BJ (cell line): ENCODE measurements at regions not wholly inside any gene's neighbourhood (a gene's known extent, or its start where the extent isn't known, plus 50 kb on each side); places are given as distances from the start of the nearest gene placed in this dataset.

Source experiments
- CTCF ChIA-PET: fragments of 350-600 bp; formaldehyde crosslinking; extraction: SDS; loops from one replicate; lab custom pipeline; 2021; ENCODE audit warnings: antibody characterized with exemption, inconsistent platforms; lab: Yijun Ruan, JAX
- POLR2A ChIA-PET: fragments of 300-600 bp; sonication (Branson Sonifier 250); formaldehyde crosslinking; extraction: SDS; loops from one replicate; lab custom pipeline; 2021; ENCODE audit warnings: antibody characterized with exemption; lab: Charles Lee
- DNase-seq: peaks from one replicate; pipeline ENCODE4 v3.0.0-alpha.2; 2011; ENCODE audit warnings: low read depth
- H3K27me3 ChIP-seq: 2 replicates; pipeline ENCODE4 v1.6.0; 2011; ENCODE audit warnings: low read length; ENCODE audit not compliant: control insufficient read depth, insufficient read depth
- H3K36me3 ChIP-seq: 2 replicates; pipeline ENCODE4 v1.5.1; 2011; ENCODE audit warnings: low read length; ENCODE audit not compliant: control insufficient read depth, insufficient read depth
- H3K4me3 ChIP-seq: 2 replicates; pipeline ENCODE4 v1.5.1; 2011; ENCODE audit warnings: low read depth, mild to moderate bottlenecking, control low read depth, low read length
- TF ChIP-seq, protein P1 (sequence below): IDR thresholded peaks from 2 replicates; pipeline ENCODE4 v1.5.1; 2011; ENCODE audit warnings: low read depth, mild to moderate bottlenecking, control low read depth, inconsistent platforms, low read length, moderate library complexity; ENCODE audit not compliant: insufficient read depth

DNA sequence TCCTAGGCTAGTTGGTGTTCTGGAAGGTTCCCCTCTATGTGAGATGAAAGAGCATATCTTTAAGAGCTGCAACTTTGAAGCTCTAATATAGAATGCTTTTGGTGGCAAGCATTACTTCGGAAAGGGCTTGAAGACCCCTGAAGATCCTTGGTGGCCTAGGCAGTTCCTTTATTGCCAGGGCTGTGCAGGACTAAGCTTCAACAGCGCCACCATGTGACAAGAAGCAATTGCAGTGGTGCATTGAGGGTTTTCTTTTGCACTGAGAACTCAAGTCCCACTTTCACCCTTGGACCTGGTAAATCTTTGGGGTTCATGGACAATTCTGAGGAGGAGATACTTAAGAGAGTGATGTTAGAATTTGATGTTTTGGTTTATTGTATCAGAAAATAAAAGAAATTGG is 237.4 kb upstream of the GMDS start:
- DNase-seq: no peak
- Histone ChIP-seq H3K27me3 (no peaks in the 10 kb centered on the region; the same call in 1 of the 2 replicates), H3K4me3 (no peak overlapping the region), H3K36me3 (no peaks in the 10 kb centered on the region)
- CTCF ChIA-PET: interaction anchor here (0.6 kb wide), 1 partner anchor 125 kb away, joined by 3 read pairs; no protein-coding TSS in a partner anchor
- TF ChIP-seq, protein P1, sequence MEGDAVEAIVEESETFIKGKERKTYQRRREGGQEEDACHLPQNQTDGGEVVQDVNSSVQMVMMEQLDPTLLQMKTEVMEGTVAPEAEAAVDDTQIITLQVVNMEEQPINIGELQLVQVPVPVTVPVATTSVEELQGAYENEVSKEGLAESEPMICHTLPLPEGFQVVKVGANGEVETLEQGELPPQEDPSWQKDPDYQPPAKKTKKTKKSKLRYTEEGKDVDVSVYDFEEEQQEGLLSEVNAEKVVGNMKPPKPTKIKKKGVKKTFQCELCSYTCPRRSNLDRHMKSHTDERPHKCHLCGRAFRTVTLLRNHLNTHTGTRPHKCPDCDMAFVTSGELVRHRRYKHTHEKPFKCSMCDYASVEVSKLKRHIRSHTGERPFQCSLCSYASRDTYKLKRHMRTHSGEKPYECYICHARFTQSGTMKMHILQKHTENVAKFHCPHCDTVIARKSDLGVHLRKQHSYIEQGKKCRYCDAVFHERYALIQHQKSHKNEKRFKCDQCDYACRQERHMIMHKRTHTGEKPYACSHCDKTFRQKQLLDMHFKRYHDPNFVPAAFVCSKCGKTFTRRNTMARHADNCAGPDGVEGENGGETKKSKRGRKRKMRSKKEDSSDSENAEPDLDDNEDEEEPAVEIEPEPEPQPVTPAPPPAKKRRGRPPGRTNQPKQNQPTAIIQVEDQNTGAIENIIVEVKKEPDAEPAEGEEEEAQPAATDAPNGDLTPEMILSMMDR: no peak
- POLR2A ChIA-PET: no interaction called here

DNA sequence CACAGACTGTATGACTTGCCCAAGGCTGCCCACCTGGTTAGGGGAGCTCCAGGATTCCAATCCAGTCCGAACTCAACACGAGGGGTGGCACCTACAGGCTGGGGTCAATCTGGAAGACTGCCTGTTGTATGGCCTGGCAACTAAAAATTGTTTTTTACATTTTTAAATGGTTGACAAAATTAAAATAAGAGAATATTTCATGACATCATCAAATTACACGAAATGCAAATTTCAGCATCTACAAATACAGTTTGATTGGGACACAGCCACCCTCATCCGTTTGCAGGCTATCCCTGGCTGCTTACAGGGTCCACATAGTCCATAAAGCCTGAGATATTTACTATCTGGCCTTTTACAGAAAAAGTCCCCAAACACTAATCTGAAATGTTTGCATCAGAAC is 235.9 kb upstream of the GMDS start:
- Histone ChIP-seq H3K36me3 (no peaks in the 10 kb centered on the region), H3K4me3 (no peak overlapping the region), H3K27me3 (no peaks in the 10 kb centered on the region; the same call in 1 of the 2 replicates)
- POLR2A ChIA-PET: no interaction called here
- DNase-seq: no peak
- TF ChIP-seq, protein P1: no peak
- CTCF ChIA-PET: interaction anchor here (0.8 to 1.2 kb wide), 2 partner anchors 19 to 154 kb away, joined by 3 to 4 read pairs; no protein-coding TSS in a partner anchor

DNA sequence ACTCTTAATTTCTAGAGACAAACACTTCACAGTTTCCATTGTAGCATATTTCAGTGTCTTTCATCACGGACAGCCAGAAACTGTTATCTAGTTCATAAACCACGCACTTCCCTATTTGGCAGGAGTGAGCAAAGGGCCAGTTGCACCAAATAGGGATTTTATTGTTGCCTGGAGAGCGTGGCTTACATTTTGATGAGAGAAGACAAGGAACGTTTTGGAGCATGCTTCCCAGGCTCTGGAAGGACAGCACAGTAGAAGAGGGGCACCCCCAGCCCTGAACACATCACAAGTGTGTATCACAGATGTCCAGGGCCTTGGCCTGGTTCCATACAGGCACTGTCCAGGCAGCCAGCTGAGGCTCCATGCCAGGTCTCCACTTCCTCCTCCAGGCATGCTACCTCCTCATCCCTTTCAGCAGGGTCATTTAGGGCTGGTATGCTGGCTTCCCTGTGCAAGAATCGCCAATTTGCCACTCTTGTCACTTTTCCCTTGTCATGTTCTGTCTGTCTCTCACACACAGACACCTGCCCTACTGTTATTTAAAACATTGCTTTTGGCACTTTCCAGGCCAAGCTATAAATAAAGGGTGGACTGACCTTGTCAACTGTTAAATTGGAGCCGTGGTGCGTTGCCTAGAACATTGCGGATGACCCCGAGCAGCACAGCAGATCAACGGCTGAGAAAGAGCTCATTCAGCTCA is 235.0 kb upstream of the GMDS start:
- DNase-seq: no peak
- CTCF ChIA-PET: interaction anchor here (0.8 kb wide), 1 partner anchor 20 kb away, joined by 4 read pairs; no protein-coding TSS in a partner anchor

DNA sequence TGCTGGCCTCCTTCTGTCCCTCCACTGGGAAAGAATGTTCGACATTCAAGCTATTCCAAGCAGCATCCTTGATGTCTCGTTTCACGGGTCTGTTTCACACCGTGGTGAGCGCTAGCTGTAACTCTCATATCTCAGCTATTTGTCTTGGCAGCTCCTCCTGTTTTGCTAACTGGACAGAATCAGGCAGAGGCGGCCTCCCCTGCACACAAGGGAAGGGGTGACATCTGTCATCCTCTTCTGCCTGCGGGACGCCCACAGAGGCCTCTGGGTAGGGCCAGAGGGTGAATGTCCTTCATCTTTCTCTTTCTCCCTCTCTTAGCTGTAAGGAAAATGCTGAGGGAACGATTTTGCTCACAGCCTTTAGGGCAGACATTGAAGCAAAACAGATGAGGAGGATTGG is 232.8 kb upstream of the GMDS start:
- H3K27me3 ChIP-seq: no peaks in the 10 kb centered on the region; the same call in 1 of the 2 replicates
- no peak for DNase-seq
- POLR2A ChIA-PET: no interaction called here
- TF ChIP-seq, protein P1: no peak
- H3K36me3 ChIP-seq: no peaks in the 10 kb centered on the region
- H3K4me3 ChIP-seq: no peak overlapping the region
- CTCF ChIA-PET: interaction anchor here (0.6 to 1.1 kb wide), 3 partner anchors 14 to 27 kb away, joined by 3 read pairs; no protein-coding TSS in a partner anchor

More for the DNA sequence above, 235.0 kb upstream of the GMDS start:
- Histone ChIP-seq H3K36me3 (no peaks in the 10 kb centered on the region), H3K4me3 (no peak overlapping the region), H3K27me3 (no peaks in the 10 kb centered on the region; the same call in 1 of the 2 replicates)
- TF ChIP-seq, protein P1: no peak
- POLR2A ChIA-PET: no interaction called here

DNA sequence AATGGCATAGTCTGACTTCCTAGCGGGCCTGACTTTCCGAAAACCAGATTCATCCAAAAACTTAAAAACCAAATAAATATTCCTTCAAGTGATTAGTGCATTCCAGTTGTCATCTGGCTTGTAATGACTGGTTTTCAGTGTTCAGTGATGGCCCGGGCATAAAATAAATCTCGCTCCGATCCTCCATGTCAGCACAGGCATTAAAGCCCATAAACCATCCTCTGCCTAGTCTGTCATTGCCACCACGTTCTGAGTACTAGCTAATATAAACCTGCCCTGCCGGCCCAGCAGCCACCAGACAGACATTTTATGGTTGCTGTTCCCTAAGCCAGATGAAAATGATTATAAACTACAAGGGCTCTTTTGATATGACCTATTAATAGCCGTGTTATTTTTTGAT is 232.3 kb upstream of the GMDS start:
- TF ChIP-seq, protein P1: no peak
- H3K4me3 ChIP-seq: no peak overlapping the region
- DNase-seq: no peak
- POLR2A ChIA-PET: no interaction called here
- CTCF ChIA-PET: interaction anchor here (0.6 to 1.7 kb wide), 2 partner anchors 14 to 67 kb away, joined by 3 read pairs; no protein-coding TSS in a partner anchor
- H3K36me3 ChIP-seq: no peaks in the 10 kb centered on the region
- no peaks in the 10 kb centered on the region; the same call in 1 of the 2 replicates for H3K27me3 ChIP-seq
